Lower leg skin (tissue), 3 donors: ENCODE measurements at regions not wholly inside any gene's neighbourhood (a gene's known extent, or its start where the extent isn't known, plus 50 kb on each side); places are given as distances from the start of the nearest gene placed in this dataset.

Experiments used
- CTCF ChIP-seq, 3 donors: fragments of 450-650 bp; IDR thresholded peaks; one replicate each; pipeline ENCODE4 v1.5.1; 2016; ENCODE audit warnings: antibody characterized with exemption in 3 of 3, mild to moderate bottlenecking in 3 of 3, moderate library complexity in 2 of 3
- POLR2A ChIP-seq, 2 donors: fragments of 450-650 bp; IDR thresholded peaks; one replicate each; pipeline ENCODE4 v1.6.1; 2016 to 2017; ENCODE audit warnings: antibody characterized with exemption in 2 of 2, mild to moderate bottlenecking in 1 of 2, moderate library complexity in 1 of 2

GRCh38 chrX:94633237-94633636 lies 959.2 kb downstream of the FAM133A start:
- no peak for TF ChIP-seq POLR2A (IDR thresholded peaks at IDR 0.05)
- no peak for TF ChIP-seq CTCF (IDR thresholded peaks at IDR 0.05)
